HG02981 (cell line): ENCODE measurements at regions not wholly inside any gene's neighbourhood (a gene's known extent, or its start where the extent isn't known, plus 50 kb on each side); places are given as distances from the start of the nearest gene placed in this dataset.
"Not testable (repeated sequence)": the region's sequence is repeated elsewhere in the genome, so short reads cannot be mapped to it uniquely, and the experiment has no call there.

ENCODE experiments used
- ATAC-seq: cut with Tn5 transposase; IDR thresholded peaks from one replicate; pipeline ENCODE4 v1.9.1; 2021; ENCODE audit warnings: mild to moderate bottlenecking, moderate library complexity; ENCODE audit not compliant: unreplicated experiment

DNA sequence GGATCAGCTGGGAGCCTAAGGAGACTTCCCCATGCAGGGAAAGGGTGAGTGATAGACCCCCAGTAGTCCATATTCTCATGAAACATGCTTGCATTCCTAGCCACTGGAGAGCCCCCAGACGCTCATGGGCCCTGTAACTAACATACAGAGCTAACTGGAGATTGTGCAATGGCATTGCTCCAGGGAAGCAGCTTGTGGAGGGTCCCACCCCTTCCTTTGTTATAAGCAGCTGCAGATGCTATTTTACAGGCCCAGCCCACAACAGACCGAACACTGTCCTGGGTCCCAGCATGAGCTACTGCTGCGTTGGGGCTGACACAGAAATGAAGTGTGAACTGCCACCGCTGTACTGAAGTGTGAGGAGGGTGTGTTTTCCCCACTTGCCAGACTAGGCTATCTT, 1465.7 kb upstream of the DIAPH2 start:
- ATAC-seq = no peak

DNA sequence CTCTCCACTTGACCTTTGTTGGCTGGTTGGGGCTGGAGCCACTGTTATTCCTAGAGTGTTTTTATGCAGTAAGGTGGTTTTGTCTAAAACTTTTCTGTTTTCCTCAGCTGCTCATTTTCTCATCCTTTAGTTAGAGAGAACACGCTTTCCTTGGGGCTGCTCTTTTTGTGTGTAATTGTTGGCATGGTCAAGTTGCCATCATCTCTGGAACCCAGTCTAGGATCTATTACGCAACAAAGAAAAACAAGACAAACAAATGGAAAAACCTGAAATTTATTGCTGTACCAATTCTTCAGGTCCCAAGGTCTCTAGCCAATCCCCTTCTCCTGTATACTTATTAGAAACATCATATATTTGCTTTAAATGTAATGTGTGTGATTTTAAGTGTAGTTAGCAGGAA, 1436.3 kb upstream of the DIAPH2 start:
- ATAC-seq = no peak

DNA sequence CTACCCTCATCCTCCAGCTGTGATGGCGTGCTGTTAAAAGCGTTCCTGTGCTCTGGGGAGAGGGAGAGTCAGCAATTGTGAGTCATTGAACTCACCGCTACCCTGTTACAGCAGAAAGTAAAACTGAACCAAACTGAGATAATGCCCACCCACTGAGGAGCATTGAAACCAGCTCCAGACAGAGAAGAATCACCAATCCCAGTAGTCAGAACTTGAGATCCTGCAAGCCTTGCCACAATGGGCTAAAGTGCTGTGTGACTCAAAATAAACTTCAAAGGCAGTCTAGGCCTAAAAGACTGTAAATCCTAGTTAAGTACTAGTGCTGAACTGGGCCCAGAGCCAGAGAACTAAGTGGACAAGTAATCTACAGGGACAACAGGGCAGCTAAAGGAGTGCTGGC, 1394.2 kb upstream of the DIAPH2 start:
- no peak for ATAC-seq

DNA sequence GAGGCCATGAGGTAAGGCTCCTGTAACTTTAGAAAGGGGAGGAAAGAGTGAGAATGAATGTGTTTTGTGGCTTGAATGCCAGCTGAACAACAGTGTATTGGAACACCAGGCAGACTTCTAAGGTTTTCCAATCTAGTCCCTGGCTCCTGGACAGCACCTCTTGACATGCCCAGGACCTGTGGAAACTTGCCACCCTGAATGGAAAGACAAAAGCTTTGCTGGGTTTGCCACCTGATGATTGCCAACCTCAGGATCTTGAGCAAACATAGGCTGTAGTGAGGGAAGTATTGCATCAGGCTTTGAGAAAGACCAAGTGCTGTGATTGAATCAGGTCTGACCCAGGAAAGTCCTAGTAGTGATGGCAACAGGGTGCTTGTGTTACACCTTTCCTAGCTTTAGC, 1393.1 kb upstream of the DIAPH2 start:
- ATAC-seq = no peak

DNA sequence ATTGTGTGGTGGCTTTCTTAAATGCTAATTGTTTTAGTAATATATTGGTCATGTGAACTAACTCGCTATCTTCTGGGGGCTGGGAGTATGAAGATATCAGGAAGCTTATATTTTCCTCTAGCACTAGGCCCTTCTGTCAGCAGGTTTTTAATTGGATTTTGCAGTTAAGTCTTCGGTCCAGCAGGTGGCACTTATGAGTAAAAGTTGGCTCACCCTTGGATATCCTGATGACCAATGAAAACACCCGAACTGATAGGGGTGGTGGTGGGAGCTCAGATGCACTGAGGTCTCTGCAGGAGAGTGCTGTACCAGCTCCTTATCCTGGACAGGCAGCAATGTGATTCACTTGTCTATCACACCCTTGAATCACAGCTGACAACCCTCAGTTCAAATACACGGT, 1365.8 kb upstream of the DIAPH2 start:
- ATAC-seq = no peak

DNA sequence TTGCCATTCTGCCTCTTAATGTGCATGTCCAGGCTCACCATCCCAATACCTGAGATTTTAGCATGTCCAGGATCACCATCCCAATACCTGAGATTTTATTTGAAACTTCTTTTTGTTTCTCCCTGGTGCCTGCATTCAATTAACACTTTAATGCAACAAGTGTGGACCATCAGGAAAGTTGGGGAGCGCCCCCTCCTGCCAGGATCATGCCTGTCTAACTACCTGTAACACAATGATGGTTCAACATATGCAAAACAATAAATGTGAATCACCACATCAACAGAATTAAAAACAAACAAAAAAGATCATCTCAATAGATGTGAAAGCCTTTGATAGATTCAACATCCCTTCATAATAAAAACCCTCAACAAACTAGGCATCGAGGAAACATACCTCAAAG, 1359.5 kb upstream of the DIAPH2 start:
- ATAC-seq = no peak

DNA sequence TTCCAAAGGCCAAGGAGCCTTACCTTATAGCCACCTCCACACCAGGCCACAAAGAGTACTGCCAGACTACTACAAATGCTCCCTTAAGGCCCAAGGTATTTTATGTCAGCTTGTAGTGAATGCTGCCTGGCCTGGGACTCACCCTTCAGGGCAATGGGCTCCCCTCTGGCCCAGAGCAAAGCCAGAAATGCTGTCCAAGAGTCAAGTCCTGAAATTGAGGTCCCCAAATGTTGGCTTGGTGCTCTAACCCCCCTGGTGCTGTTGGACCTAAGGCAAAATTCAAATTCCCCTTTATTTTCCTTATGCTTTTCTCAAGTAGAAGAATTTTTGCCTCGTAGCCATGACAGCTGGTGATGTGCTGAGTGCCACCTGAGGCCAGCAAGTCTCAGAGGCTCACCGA, 1354.3 kb upstream of the DIAPH2 start:
- ATAC-seq = no peak

DNA sequence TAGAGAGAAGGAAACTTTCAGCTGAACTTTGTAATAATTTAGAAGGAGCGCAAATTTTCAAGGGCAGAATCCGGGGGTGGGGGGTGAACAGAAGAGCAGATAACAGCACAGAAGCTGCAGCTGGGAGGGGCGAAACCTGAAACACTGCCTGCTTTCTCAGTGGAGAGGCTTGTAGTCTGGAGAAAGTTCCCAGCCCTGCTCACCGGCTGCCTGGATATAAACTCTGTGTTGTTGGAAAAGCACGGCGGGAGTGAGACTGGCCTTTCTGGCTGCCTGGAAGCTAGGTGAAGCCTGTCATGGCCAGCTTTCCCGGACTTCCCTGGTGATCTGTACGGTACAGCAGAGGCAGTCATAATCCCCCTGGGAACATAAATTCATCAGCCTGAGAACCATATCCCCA, 1352.1 kb upstream of the DIAPH2 start:
- no peak for ATAC-seq

DNA sequence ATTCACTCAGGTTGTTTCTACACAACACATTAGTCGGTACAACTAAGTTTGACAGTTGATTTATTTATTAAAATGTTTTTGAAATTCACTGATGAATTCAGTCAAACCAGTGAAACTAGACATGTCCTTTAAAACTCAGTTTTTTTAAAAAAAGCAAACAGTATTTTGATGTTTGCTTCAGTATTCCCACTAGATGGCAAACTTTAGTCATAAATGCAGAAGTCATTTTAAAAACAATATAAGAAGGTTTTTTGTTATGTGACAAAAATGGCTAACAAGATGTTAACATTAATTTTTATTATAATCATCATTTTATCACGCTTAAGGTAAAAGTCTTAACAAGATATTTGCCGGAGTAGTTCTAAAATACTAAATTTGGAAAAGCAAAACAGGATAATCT, 1337.8 kb upstream of the DIAPH2 start:
- no peak for ATAC-seq

DNA sequence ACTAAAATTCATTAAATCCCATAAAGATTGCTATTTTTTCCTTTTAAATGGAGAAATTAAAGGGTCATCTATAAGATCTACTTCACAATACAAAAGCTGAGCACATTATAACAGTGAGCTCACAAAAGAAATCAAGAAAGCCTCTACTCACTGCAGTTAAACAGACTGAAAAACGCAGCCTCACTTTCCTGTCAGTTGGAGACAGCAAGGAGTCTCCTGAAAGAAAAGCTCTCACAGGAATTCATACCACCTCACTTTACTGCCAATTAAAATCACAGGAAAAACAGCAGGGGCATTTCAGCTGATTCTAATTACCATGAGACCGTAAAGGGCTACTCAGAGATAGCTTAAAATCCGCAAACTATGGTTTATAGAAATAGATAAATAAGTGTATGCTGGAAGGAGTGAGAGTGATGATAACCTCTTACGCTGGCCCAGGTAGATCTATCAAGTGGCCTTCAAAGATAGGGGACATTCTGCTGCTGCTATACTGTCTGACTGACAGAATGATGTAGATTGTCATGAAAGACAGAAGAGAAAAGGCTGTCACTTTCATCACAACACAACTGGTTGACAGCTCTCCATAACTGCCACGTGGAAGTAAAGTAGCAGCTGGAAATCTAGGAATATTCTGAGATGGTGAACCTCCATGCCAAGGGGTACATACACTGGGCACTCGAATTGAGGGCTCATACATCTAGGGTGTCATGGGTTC, 1333.7 kb upstream of the DIAPH2 start:
- ATAC-seq = no peak

DNA sequence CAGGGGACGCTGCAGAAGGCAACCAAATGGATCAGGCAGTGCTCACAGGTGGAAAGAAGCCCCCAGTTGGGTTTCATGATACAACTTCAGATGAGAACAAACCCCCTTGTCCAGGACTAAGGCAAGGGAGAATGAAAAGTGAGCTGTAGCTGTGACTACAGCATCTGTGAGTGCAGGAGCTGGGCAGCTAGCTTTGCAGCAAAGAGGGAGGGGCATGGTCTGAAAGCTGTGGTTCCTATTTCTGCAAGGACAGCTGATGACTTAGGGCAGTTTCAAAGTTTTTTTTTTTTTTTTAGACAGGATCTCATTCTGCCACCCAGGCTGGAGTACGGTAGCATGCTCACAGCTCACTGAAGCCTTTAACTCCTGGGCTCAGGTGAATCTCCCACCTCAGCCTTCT, 1317.4 kb upstream of the DIAPH2 start:
- ATAC-seq = no peak

DNA sequence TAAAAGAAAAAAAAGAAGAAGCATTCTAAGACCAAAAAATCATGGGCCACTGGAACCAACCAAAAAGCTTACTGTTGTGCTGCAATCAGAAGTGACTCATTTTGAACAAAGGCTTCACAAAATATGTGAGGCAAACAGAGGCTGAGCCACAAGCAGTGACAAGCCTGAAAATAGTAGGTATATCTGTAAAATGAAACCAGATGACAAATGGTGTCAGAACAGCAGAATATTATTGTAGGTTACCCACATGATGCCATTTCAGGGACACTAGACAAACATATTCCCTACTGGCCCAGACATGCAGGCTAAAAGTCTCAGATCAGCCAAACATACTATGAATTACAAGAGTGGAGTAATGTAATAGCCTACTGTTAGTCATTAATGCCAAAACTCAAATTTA, 1301.8 kb upstream of the DIAPH2 start:
- ATAC-seq = no peak

DNA sequence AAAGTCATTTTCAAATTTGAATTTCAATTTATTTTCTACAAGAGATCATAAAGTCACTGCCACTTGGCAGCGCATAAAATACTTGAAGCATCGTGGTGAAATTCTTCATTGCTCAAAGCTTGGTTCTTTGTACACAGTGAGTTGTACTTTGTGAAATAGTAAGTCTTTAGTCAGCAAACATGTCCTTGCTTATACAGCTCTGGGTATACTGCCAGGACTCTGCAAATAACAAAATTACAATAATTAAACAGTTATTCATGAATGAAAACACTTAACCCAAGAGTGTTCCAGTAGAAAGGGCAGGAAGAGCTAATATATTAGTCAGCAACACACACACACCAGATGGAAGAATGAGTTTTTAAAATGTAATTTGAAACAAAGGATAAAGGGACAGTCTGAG, 1300.9 kb upstream of the DIAPH2 start:
- ATAC-seq = no peak

DNA sequence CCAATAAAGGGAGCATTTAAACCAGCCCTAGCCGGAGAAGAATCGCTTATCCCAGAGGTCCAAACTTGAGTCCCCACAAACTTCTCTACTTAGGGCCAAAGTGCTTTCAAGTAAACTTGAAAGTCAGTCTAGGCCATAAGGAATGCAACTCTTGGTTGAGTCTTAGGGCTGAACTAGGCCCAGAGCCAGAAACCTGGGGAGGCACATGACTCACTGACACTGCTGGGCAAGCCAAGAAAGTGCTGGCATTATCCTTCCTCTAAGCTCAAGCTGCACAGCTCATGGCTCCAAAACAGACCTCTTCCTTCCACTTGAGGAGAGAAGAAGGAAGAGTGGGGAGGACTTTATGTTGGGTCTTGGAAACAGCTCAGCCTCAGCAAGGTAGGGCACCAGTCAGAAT, 1257.3 kb upstream of the DIAPH2 start:
- no peak for ATAC-seq

DNA sequence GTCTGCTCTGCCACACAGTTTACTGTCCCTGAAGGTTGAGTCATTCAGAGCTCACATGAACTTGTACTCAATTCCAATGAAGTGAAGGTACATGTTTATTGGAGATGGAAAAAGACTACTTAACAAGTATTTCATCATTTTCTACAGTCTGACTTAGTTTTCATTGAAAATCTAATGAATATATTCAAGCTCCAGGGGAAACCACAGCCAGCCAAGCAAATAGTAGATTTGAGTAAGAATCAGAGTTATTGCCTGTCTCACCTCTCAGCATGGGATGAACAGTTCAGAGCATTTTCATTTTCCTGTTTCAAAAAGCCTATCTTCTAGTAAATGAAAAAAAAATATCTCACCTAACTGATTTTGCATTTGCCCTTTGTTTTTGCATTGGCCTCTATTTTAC, 1249.4 kb upstream of the DIAPH2 start:
- ATAC-seq = no peak

DNA sequence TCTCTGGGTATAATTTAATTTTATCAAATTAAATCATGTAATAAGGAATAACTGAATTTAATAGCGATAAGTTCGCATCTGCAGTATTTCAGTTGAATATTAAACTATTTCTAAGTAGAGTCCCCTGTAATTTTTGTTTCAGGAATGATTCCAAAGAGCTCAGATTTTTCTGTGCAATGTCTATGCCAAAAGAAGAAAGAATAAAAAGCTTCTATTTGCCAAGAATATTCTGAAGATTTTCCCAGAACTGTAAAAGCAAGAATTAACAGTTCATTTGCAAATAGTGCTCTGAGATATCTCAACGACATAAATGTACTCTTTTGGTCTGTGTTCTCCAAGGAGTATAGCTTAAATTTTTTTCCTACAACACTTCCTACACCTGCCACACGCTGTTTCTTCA, 1242.8 kb upstream of the DIAPH2 start:
- ATAC-seq = no peak

DNA sequence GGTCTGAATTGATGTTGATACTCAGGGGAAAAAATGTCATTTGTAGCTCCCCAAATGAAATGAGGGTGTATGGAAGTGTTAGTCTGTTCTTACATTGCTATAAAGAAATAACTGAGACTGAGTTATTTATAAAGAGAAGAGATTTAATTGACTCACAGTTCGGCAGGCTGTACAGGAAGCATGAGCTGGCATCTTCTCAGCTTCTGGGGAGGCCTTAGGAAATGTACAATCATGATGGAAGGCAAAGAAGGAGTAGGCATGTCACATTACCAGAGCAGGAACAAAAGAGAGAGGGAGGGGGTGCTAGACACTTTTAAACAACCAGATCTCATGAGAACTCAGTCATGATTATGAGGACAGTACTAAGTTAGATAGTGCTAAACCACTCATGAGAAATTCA, 1199.9 kb upstream of the DIAPH2 start:
- ATAC-seq = no peak

DNA sequence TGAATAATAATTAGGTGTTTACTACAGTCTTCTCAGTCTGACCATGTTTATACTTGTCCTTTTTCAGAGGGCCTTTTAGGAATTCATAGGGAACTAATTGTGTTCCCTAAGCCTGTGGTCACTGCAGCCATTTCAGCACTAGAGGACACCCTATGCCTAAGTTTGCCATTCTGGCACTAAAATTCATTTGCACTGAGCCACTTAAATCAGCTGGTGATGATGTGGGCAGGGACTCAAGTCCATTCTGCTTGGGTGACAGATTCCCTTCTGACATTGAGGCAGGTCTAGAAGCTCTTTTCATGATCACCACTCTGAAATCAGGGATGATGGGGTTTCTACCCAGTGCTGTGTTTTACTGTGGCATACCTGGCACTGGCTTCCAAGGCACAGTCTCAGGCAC, 1178.9 kb upstream of the DIAPH2 start:
- no peak for ATAC-seq

DNA sequence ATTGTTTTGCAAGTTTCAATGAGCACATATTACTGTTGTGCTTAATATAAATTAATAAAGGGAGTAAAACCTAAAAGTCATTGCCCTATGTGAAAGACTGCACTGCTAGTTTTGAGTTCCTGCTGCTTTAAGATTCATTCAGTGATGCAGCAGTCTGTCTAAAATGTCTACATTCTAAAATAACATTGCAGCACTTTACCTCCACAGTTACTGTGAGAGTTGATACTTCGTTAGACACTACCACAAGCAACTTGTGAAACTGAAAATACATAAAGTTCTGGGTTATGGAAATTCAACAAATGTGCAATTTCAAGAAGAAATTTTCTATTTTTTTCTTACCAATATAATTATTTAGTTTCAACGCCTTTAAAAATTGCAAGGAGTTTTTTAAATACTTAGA, 1175.2 kb upstream of the DIAPH2 start:
- no peak for ATAC-seq

DNA sequence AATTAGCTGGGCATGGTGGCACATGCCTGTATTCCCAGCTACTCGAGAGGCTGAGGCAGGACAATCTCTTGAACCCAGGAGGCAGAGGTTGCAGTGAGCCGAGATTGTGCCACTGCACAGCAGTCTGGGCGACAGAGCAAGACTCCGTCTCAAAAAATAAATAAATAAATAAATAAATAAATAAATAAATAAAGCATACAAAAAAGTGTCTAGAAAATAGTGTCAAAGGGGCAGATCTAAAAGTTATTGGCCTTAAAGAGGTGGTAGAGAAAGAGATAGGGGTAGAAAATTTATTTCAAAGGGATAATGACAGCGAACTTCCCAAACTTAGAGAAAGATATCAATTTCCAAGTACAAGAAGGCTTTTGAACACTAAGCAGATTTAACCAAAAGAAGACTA, 1160.6 kb upstream of the DIAPH2 start:
- not testable (repeated sequence) for ATAC-seq

DNA sequence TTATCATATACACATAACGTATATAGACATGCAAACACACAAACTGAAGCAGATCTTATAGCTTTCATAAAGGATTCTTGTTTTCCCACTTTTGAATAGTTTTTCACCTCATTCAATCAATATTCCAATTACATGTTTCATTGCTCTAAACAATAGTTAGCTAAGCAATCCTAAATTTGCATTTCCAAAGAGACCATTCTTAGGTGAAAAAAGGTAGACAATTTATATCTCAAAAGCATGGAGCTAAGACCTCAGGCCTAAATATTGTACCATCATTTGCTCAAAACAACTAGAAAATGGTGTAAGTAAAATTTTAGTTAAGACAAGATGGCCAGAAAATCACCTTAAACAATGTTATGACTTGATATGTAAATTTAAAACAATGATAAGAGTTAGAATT, 1148.5 kb upstream of the DIAPH2 start:
- no peak for ATAC-seq

DNA sequence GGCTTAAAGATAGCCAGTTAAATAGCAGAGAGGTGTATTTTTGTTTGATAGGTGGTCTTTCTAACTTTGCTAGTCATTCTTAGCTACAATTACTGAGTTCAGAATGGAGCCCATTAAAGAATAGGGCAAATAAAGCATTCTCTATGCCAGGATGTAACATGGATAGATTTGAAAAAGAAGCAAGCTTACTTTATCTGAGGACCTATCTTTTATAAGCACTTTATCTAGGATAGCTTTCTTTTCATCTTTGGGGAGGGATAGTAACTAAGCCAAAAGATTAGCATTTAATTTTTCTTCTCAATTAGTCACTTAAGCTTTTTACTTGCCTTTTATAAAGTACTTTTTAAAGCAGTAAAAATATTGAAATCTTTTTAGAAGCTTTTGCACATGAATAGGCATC, 1148.0 kb upstream of the DIAPH2 start:
- ATAC-seq = no peak

DNA sequence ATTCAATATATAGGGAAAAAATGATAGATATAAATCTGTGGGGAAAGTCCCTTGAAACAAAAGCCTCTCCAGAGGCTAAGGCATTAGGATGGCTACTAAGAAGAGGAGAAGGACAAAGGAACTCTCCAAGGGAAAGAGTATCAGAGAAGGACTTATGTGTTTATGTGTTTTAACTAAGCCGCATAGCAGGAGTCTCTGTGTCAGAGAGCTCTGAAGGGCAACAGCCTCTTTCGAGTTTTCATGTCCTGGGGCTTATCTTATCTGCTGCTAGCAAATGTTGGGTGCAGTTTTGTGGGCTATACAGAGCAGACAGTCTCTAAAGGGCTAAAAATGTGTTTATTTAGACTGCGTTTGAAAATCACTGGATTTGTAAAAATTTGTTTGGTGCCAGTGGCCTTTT, 1145.6 kb upstream of the DIAPH2 start:
- ATAC-seq = no peak

DNA sequence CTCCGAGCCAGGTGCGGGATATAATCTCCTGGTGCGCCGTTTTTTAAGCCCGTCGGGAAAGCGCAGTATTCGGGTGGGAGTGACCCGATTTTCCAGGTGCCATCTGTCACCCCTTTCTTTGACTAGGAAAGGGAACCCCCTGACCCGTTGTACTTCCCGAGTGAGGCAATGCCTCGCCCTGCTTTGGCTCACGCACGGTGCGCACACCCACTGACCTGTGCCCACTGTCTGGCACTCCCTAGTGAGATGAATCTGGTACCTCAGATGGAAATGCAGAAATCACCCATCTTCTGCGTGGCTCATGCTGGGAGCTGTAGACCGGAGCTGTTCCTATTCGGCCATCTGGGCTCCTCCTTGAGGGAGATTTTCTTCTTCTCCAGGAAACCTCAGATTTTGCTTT, 1135.1 kb upstream of the DIAPH2 start:
- ATAC-seq = not testable (repeated sequence)
